Heart left ventricle (tissue), 16 donors: ENCODE measurements at regions not wholly inside any gene's neighbourhood (a gene's known extent, or its start where the extent isn't known, plus 50 kb on each side); places are given as distances from the start of the nearest gene placed in this dataset.

Experiments
- ATAC-seq, 4 donors: fragments of 200-7000 bp; cut with Tn5 transposase; one replicate each; pipeline ENCODE4 v1.9.1; 2020 to 2022; ENCODE audit warnings: moderate library complexity in 4 of 4, mild to moderate bottlenecking in 3 of 4, moderate number of reproducible peaks in 1 of 4
- DNase-seq, 5 donors: peaks; one replicate each; pipeline ENCODE4 v3.0.0-alpha.2; 2020
- H3K27ac ChIP-seq, 12 donors: fragments of 200-600 bp; sonication (generic) in 4 of 12; one replicate each; pipeline versions ENCODE4 v1.5.0 to v1.8.0; 2016 to 2022; ENCODE audit warnings: mild to moderate bottlenecking in 2 of 12
- H3K27me3 ChIP-seq, 9 donors: fragments of 200-600 bp; sonication (generic) in 2 of 9; one replicate each; pipeline versions ENCODE4 v1.5.1 to v1.8.0; 2016 to 2022; ENCODE audit warnings: mild to moderate bottlenecking in 3 of 9
- H3K36me3 ChIP-seq, 9 donors: fragments of 200-600 bp; sonication (generic) in 2 of 9; one replicate each; pipeline versions ENCODE4 v1.5.0 to v1.8.0; 2018 to 2022; ENCODE audit warnings: mild to moderate bottlenecking in 2 of 9
- H3K4me1 ChIP-seq, 12 donors: fragments of 200-600 bp; sonication (generic) in 4 of 12; one replicate each; pipeline versions ENCODE4 v1.5.0 to v1.8.0; 2016 to 2022; ENCODE audit warnings: mild to moderate bottlenecking in 3 of 12
- H3K4me3 ChIP-seq, 12 donors: fragments of 200-600 bp; sonication (generic) in 4 of 12; one replicate each; pipeline versions ENCODE4 v1.5.0 to v1.8.0; 2017 to 2022; ENCODE audit warnings: mild to moderate bottlenecking in 9 of 12, moderate library complexity in 4 of 12
- H3K9me3 ChIP-seq, 12 donors: fragments of 200-600 bp; sonication (generic) in 4 of 12; one replicate each; pipeline versions ENCODE4 v1.5.0 to v1.8.0; 2016 to 2022; ENCODE audit warnings: mild to moderate bottlenecking in 1 of 12
- POLR2A ChIP-seq, 2 donors: fragments of 450-650 bp; IDR thresholded peaks; one replicate each; pipeline ENCODE4 v1.6.1; 2017; ENCODE audit warnings: antibody characterized with exemption in 2 of 2, mild to moderate bottlenecking in 2 of 2, moderate library complexity in 2 of 2
- WGBS, 4 donors: extraction: QIAGEN DNeasy Blood & Tissue Kit in 2 of 4; methylation state at CpG; one replicate each; pipeline versions ENCODE4 v1.1.5 to v1.1.7; 2013 to 2018; 5-methylcytosine and 5-hydroxymethylcytosine counted together
- intact Hi-C, 10 donors: fragments of 100-400 bp; cut with DNase I; formaldehyde crosslinking; loops; one replicate each; pipeline versions ENCODE4 v1.11.1 to v1.14.2; 2022
- TF ChIP-seq, protein P1 (sequence below), 12 donors: fragments of 200-600 bp; sonication (generic) in 4 of 12; IDR thresholded peaks; one replicate each; pipeline versions ENCODE4 v1.5.0 to v1.8.0; 2018 to 2022; ENCODE audit warnings: antibody characterized with exemption in 12 of 12, mild to moderate bottlenecking in 5 of 12
- donor health status: ischemic (EF 13 %, LVEDD 7.1; RV severe dilation, severe dysfunction).
- donor health status: healthy with polysubstance abuse.
- donor health status: DM: no; HTN: yes; CAD: no.
- donor health status: DM: no; HTN: no; CAD: no.
- donor health status: ischemic (EF 25% LVEDD 6.9; RV normal size, moderate dysfunction).
- donor health status: ischemic (EF 25% LVEDD 5.7; RV mildly dilated, moderate dysfunction).
- donor health status: healthy.
- donor health status: DM: yes; HTN: yes; CAD: no.
- donor health status: ischemic (EF 35%, LVEDD 5.7; RV mildly dilated, moderate dysfunction).
- donor health status: nonischemic (EF 11% LVEDD 7.7; RV severe dilation, severe dysfunction).
- donor health status: DM: yes; HTN: yes; CAD: no.
- donor health status: PGD.
- donor health status: ischemic (EF 29% LVEDD 5.4; RV normal size, mild dysfunction).
- donor health status: nonischemic (EF 23%, LVEDD 6.1; RV moderate dilation, normal function).

- DNase-seq (no peak), ATAC-seq (no peak)
- Histone ChIP-seq H3K4me1 (no peaks in the 10 kb centered on the region), H3K27ac (no peak overlapping the region), H3K27me3 (peaks cover 0 to 5% (median 0%) of the 10 kb centered on the region in 9 donors), H3K4me3 (no peak overlapping the region), H3K9me3 (peaks cover 0 to 8% (median 0%) of the 10 kb centered on the region in 12 donors), H3K36me3 (no peaks in the 10 kb centered on the region)
- intact Hi-C loops = no loop called here
- 75 to 88% (median 79%) methylated on average over 12 of the region's 12 CpGs for WGBS, 4 donors
- TF ChIP-seq POLR2A (IDR thresholded peaks at IDR 0.05) = no peak
- TF ChIP-seq, protein P1, sequence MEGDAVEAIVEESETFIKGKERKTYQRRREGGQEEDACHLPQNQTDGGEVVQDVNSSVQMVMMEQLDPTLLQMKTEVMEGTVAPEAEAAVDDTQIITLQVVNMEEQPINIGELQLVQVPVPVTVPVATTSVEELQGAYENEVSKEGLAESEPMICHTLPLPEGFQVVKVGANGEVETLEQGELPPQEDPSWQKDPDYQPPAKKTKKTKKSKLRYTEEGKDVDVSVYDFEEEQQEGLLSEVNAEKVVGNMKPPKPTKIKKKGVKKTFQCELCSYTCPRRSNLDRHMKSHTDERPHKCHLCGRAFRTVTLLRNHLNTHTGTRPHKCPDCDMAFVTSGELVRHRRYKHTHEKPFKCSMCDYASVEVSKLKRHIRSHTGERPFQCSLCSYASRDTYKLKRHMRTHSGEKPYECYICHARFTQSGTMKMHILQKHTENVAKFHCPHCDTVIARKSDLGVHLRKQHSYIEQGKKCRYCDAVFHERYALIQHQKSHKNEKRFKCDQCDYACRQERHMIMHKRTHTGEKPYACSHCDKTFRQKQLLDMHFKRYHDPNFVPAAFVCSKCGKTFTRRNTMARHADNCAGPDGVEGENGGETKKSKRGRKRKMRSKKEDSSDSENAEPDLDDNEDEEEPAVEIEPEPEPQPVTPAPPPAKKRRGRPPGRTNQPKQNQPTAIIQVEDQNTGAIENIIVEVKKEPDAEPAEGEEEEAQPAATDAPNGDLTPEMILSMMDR (IDR thresholded peaks at IDR 0.05) = no peak
These were observed 56.3 kb upstream of the PCSK6 start for GRCh38 chr15:101545548-101546505.

DNA sequence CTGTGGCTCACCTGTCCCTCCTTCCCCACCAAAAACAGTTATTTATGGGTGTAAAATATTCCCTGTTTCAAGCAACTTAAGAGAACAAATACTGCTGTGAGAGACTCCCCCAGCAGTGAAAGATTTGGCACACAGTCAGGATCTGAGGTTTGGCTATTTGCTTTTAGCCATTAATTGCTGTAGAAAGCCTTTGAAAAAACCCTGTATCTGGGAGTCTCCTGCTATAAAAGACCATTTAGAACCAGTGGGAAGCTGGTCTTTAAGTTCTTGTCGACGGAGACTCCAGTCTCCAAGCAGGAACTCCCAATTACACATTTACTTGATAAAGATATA, 55.1 kb upstream of the PCSK6 start:
- Histone ChIP-seq H3K27me3 (peaks cover 0 to 5% (median 0%) of the 10 kb centered on the region in 9 donors), H3K36me3 (no peaks in the 10 kb centered on the region), H3K27ac (no peak overlapping the region), H3K9me3 (peaks cover 0 to 8% (median 0%) of the 10 kb centered on the region in 12 donors), H3K4me1 (no peaks in the 10 kb centered on the region), H3K4me3 (no peak overlapping the region)
- no peak for TF ChIP-seq POLR2A (IDR thresholded peaks at IDR 0.05)
- TF ChIP-seq, protein P1 (IDR thresholded peaks at IDR 0.05) = no peak
- ATAC-seq (no peak), DNase-seq (no peak)
- intact Hi-C loops = no loop called here
- WGBS, 4 donors = 68 to 83% (median 79%) methylated on average over 2 of the region's 2 CpGs

GRCh38 chr15:101543926-101544612, 54.6 kb upstream of the PCSK6 start:
- Histone ChIP-seq H3K9me3 (peaks cover 0 to 11% (median 0%) of the 10 kb centered on the region in 12 donors), H3K36me3 (no peaks in the 10 kb centered on the region), H3K4me1 (no peaks in the 10 kb centered on the region), H3K27me3 (peaks cover 0 to 5% (median 0%) of the 10 kb centered on the region in 9 donors), H3K27ac (no peak overlapping the region), H3K4me3 (no peak overlapping the region)
- no peak for TF ChIP-seq POLR2A (IDR thresholded peaks at IDR 0.05)
- TF ChIP-seq, protein P1 (IDR thresholded peaks at IDR 0.05) = no peak
- intact Hi-C loops = no loop called here
- 70 to 76% (median 73%) methylated on average over 22 of the region's 22 CpGs for WGBS, 4 donors
- DNase-seq (no peak), ATAC-seq (no peak)

DNA sequence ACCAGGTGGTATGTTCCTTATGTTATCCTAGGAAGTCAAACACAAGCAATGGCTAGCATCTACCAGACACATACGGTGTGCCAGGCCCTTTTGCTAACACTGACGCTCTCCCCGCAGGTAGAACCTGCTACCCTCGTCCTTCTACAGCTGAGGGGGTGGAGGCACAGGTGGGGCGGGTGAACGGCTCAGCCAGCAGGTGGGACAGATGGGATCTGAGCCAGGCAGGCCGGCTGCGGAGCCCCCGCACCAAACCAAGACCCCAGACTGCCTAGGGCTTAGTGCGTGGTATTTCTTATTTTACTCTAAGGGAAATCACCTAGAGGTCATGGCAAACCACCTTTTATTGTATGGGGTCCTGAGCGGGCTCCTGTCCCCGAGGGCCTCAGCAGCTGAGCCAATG, 53.9 kb upstream of the PCSK6 start:
- WGBS, 4 donors = 86 to 93% (median 88%) methylated on average over 10 to 12 of the region's 12 CpGs
- Histone ChIP-seq H3K4me3 (no peak overlapping the region), H3K27me3 (peaks cover 0 to 5% (median 0%) of the 10 kb centered on the region in 9 donors), H3K36me3 (no peaks in the 10 kb centered on the region), H3K4me1 (no peaks in the 10 kb centered on the region), H3K27ac (no peak overlapping the region), H3K9me3 (peaks cover 0 to 16% (median 0%) of the 10 kb centered on the region in 12 donors)
- DNase-seq (no peak), ATAC-seq (no peak)
- intact Hi-C loops = no loop called here
- TF ChIP-seq, protein P1 (IDR thresholded peaks at IDR 0.05) = no peak
- TF ChIP-seq POLR2A (IDR thresholded peaks at IDR 0.05) = no peak
